GM21723 (cell line): ENCODE measurements at regions not wholly inside any gene's neighbourhood (a gene's known extent, or its start where the extent isn't known, plus 50 kb on each side); places are given as distances from the start of the nearest gene placed in this dataset.

ENCODE experiments used
- ATAC-seq: cut with Tn5 transposase; IDR thresholded peaks from one replicate; pipeline ENCODE4 v1.9.1; 2021; ENCODE audit warnings: mild to moderate bottlenecking, moderate library complexity; ENCODE audit not compliant: unreplicated experiment

- ATAC-seq, result no peak
Observed at GRCh38 chr4:35872273-35872672, 372.0 kb downstream of the ARAP2 start.

DNA sequence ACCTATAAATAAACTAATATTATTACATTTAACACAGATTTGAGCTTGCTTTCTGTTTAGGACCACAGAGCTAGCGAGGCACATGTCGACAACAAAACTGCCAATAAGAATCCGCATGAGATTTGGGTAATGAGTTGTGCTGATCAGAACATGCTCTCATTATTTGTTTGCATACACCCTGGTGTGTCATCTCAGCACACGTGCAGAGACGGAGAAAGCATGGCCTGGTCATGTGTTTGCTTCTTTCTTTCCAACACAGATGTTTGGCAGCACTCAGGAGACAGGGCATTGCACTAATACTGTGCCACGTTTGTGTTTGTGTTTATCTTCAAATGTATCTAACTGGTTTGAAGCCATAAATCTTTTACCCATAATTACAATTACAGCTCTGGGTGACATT lies 364.8 kb downstream of the ARAP2 start:
- no peak for ATAC-seq

GRCh38 chr4:35883108-35883507 lies 361.2 kb downstream of the ARAP2 start:
- no peak for ATAC-seq

DNA sequence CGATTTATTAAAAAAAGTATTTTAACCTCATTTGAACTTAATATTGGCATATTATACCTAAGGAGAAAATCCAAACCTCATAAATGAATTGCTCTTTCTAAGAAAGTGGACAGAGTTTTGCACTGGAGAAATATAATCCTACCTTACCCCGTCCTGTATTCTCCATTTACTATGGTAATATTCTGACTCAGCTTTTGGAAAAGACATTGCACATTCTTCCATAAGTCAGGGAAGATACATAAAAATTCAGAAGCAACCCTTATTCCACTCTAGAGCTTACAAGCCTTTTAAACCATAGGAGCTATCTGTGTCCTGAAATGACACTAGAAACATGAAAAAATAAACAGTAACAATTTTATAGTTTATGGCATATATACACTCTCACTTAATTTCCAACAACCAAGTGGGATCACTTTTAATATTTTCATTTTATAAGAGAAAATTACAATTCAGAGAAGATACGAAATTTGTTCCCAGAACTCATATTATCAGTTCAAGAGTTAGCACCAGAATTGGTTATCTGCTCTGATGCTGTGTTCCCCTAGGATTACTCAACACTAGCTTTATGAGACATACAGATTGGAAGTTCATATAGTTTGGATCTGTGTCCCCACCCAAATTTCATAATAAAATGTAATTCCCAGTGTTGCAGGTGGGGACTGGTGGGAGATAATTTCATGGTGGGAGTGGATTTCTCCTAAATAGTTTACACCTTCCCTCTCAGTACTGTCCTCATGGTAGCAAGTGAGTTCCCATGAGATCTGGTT lies 359.4 kb downstream of the ARAP2 start:
- ATAC-seq, result no peak

GRCh38 chr4:35897808-35898207 lies 346.5 kb downstream of the ARAP2 start:
- ATAC-seq, result no peak

- no peak for ATAC-seq
Observed at GRCh38 chr4:35900286-35901243, 343.7 kb downstream of the ARAP2 start.

GRCh38 chr4:35912174-35912573 lies 332.1 kb downstream of the ARAP2 start:
- ATAC-seq, result peak; percentile 78

GRCh38 chr4:35918491-35918977 lies 325.8 kb downstream of the ARAP2 start:
- no peak for ATAC-seq

- ATAC-seq, result no peak
Observed at GRCh38 chr4:35925806-35926205, 318.5 kb downstream of the ARAP2 start.

DNA sequence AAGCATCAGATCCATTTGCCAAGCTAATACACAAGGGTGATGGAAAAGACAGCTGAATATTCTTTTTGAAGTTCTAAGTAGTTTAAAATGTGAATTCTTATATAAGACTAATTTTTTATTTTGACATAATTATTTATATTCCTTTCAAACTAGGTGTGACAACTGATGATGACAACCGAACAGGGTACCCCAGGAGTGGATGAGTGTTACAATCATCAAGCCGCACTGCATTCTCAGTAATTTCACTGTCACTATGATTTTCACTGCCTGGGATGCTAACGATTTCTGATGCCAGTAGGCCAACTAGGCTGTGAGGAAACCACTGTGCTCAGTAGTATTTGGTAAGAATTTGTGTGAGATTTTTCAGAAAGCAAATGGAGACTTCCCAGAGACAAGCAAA lies 317.5 kb downstream of the ARAP2 start:
- no peak for ATAC-seq

GRCh38 chr4:35933901-35934300 lies 310.4 kb downstream of the ARAP2 start:
- no peak for ATAC-seq

- no peak for ATAC-seq
Observed at GRCh38 chr4:35934320-35934981, 309.9 kb downstream of the ARAP2 start.

DNA sequence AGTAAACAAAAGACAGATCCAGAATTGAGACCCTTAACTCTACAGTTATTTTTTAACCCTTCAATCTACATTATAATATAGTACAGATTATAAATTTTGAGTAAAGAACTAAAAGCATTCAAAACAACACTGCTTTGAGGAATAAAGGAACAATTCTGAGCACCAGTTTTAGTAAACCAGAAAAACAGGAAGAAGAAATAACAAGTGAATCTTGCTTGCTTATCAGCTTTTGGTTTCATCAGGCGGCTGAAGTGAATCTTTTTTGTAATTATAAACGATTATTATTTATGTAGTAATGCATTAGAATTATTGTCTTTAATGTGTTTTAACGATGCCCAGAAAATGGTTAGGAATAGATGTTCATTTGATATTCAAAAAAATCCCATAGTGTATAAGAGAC lies 305.4 kb downstream of the ARAP2 start:
- ATAC-seq, result no peak

DNA sequence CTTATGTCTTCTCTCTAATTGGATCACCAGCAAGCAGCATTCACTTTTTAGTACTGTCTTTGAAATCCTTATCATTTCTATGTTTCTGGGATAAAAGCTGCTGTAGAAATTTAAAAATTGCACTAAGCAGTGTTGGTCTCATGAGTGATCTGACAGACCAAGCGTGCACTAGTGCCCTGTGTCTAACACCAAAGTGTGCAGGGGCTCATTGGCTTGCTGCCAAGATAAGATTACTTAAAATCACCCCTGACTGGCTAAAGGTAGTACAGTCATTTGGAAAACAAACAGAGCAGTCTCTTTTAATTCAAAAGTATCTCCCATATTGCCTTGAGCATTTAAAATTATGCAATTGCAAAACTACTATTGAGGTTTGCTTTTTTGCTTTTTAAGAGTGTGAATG lies 304.6 kb downstream of the ARAP2 start:
- ATAC-seq, result no peak

DNA sequence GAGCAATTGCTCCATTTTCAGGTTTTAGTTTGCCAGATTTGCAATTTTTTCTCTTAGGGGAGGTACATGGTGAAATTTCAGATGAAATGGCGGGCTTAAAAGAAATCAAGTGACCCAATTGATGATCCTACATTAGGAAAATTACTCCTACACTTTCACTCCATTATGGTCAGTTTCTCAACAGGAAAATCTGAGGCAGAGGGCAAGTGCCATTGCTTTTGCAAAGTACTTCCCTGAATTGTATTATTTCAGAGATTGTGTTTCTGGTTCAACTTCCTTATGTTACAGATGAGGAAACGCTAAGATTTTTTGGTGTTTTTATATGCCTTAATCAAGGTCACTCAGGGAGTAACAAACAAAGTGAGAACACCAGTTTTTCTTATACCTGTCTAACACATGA lies 302.2 kb downstream of the ARAP2 start:
- no peak for ATAC-seq

GRCh38 chr4:35943606-35944005 lies 300.7 kb downstream of the ARAP2 start:
- no peak for ATAC-seq

DNA sequence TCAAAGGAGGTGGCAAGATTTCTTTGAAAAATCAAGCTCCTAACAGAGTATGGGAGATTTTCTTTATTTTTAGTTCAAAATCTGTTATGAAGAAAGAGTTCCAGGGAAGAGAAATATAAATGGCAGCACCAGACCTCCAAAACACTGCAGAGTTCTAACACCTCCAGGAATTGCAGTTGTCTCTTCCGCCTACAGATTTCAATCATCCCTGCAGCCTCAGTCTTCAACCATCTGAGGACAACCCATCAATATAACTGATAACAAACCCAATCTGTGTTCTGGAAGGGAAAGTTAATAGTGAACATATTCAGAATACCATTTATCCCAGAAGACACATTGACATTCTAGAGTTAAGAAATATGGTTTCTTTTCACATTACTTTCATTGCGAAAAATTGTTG lies 296.1 kb downstream of the ARAP2 start:
- ATAC-seq, result no peak

DNA sequence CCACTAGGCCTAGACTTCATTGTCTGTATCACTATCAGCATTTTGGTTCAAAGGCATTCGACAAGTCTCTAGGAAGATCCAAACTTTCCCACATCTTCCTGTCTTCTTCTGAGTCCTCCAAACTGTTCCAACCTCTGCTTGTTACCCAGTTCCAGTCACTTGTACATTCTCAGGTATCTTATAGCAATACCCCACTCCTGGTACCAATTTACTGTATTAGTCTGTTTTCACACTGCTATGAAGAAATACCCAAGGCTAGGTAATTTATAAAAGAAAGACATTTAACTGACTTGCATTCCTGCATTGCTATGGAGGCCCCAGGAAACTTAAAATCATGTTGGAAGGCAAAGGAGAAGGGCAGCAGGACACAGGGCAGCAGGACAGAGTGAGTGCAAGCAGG lies 293.9 kb downstream of the ARAP2 start:
- ATAC-seq, result no peak

- ATAC-seq, result no peak
Observed at GRCh38 chr4:35952751-35953150, 291.6 kb downstream of the ARAP2 start.

DNA sequence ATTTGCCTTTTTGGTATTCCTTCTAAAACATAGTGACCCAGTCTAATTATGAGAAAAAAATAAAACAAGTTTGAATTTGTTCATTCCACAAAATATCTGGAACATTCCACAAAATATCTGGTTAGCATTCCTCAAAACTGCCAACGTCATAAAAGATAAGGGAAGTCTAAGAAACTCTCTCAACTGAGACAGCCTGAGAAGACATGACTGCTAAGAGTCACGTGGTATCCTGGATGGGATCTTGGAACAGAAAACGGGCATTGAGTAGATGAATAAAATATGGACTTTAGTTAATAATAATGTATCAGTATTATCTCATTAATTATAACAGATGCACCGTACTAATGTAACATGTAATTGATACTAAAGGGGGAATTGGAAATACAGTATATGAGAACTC lies 280.9 kb downstream of the ARAP2 start:
- no peak for ATAC-seq

GRCh38 chr4:35963974-35964515 lies 280.3 kb downstream of the ARAP2 start:
- ATAC-seq, result no peak
